HCT116 (cell line): ENCODE measurements at regions not wholly inside any gene's neighbourhood (a gene's known extent, or its start where the extent isn't known, plus 50 kb on each side); places are given as distances from the start of the nearest gene placed in this dataset.

Source experiments
- ELF1 ChIP-seq: IDR thresholded peaks from 2 replicates; pipeline ENCODE4 v1.6.1; 2012; ENCODE audit warnings: low read depth, borderline replicate concordance
- EZH2 ChIP-seq: fragments of 200-600 bp; sonication (generic); IDR thresholded peaks from 2 replicates; pipeline ENCODE4 v1.6.1; 2017; ENCODE audit warnings: antibody characterized with exemption, mixed run types
- JUND ChIP-seq: IDR thresholded peaks from 2 replicates; pipeline ENCODE4 v1.6.1; 2012
- POLR2A ChIP-seq: IDR thresholded peaks from 2 replicates; pipeline ENCODE4 v1.7.0; 2011; ENCODE audit warnings: borderline replicate concordance; ENCODE audit not compliant: insufficient read depth, insufficient read length; ENCODE audit errors: extremely low read depth
- YY1 ChIP-seq: IDR thresholded peaks from 2 replicates; pipeline ENCODE4 v1.6.1; 2011; ENCODE audit warnings: low read length, low read depth, moderate library complexity, mild to moderate bottlenecking; ENCODE audit not compliant: insufficient replicate concordance; ENCODE audit errors: extremely low read depth
- ZNF274 ChIP-seq: fragments of 200-500 bp; sonication (Bioruptor generic); IDR thresholded peaks from 2 replicates; pipeline ENCODE4 v1.6.1; 2014; ENCODE audit warnings: mild to moderate bottlenecking, low read depth, low read length, inconsistent platforms
- TF ChIP-seq, protein P1 (sequence below): IDR thresholded peaks from 2 replicates; pipeline ENCODE4 v1.6.1; 2011; ENCODE audit warnings: mild to moderate bottlenecking, low read length, moderate library complexity; ENCODE audit not compliant: insufficient replicate concordance; ENCODE audit errors: extremely low read depth
- TF ChIP-seq, protein P2 (sequence below), 3 experiments: fragments of 200-600 bp in 1 of 3; sonication (generic) in 1 of 3; IDR thresholded peaks in 2 of 3; conservative IDR thresholded peaks in 1 of 3; 2 replicates each; pipeline ENCODE4 v1.5.1; 2012 to 2017; ENCODE audit warnings: low read depth in 2 of 3, low read length in 2 of 3, antibody characterized with exemption in 1 of 3, borderline replicate concordance in 1 of 3, control low read depth in 1 of 3, mild to moderate bottlenecking in 1 of 3, mixed read lengths in 1 of 3, mixed run types in 1 of 3, moderate library complexity in 1 of 3; ENCODE audit not compliant: insufficient read depth in 1 of 3
- TF ChIP-seq, protein P3 (sequence below): IDR thresholded peaks from 2 replicates; pipeline ENCODE4 v1.6.1; 2012; ENCODE audit warnings: low read depth

DNA sequence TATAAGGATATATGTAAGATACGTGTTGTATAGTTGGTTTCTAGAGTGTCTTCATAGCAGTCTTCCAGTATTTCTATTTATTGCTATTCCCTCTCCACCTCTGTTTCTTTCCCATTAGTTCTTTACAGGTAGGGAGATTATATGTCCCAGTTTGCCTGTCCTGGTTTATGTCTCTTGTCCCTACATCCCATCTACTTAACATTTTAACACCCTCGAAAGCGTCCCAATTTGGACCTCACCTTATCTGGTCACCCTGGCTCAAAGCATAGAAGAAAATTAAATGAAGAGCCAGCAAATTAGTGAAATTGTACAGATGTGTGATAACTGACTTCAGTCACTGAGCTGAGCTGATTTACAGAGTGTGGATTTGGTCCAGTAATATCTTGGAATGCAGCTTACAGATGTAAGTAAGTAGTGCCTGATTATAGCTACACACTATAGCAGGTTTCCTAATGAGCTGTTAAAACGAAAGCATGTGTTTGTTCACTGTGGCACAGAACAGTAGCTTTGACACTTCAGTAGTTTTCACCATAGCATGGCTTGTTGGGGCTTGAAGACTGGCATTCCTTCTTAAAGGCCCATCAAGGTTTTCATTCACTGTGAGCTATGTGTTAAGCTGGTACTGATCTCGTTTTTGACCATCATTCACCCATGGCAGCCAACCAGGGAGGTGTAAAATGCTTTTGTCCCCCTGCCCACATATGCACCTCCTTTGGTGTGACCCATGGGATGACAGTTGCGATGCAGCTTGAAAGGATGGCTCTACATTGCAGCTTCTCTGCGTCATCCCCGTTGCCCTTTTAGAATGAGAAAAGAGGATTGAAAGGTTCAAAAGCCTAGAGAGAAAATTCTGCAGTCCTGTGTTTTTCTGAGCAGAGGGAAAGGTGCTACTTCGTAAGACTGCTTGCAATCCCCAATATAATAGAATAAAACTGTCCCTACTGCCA, 192.1 kb upstream of the DMRT1 start:
- no peak for TF ChIP-seq POLR2A
- TF ChIP-seq, protein P1, sequence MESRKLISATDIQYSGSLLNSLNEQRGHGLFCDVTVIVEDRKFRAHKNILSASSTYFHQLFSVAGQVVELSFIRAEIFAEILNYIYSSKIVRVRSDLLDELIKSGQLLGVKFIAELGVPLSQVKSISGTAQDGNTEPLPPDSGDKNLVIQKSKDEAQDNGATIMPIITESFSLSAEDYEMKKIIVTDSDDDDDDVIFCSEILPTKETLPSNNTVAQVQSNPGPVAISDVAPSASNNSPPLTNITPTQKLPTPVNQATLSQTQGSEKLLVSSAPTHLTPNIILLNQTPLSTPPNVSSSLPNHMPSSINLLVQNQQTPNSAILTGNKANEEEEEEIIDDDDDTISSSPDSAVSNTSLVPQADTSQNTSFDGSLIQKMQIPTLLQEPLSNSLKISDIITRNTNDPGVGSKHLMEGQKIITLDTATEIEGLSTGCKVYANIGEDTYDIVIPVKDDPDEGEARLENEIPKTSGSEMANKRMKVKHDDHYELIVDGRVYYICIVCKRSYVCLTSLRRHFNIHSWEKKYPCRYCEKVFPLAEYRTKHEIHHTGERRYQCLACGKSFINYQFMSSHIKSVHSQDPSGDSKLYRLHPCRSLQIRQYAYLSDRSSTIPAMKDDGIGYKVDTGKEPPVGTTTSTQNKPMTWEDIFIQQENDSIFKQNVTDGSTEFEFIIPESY: no peak
- TF ChIP-seq, protein P2, sequence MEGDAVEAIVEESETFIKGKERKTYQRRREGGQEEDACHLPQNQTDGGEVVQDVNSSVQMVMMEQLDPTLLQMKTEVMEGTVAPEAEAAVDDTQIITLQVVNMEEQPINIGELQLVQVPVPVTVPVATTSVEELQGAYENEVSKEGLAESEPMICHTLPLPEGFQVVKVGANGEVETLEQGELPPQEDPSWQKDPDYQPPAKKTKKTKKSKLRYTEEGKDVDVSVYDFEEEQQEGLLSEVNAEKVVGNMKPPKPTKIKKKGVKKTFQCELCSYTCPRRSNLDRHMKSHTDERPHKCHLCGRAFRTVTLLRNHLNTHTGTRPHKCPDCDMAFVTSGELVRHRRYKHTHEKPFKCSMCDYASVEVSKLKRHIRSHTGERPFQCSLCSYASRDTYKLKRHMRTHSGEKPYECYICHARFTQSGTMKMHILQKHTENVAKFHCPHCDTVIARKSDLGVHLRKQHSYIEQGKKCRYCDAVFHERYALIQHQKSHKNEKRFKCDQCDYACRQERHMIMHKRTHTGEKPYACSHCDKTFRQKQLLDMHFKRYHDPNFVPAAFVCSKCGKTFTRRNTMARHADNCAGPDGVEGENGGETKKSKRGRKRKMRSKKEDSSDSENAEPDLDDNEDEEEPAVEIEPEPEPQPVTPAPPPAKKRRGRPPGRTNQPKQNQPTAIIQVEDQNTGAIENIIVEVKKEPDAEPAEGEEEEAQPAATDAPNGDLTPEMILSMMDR (IDR thresholded peaks at IDR 0.05 in 2 of 3, conservative IDR thresholded peaks at IDR 0.05 in 1 of 3; ENCODE audit: borderline replicate concordance in 1 of 3, insufficient read depth in 1 of 3, low read depth in 2 of 3, low read length in 2 of 3): no peak
- no peak for TF ChIP-seq EZH2
- TF ChIP-seq JUND: no peak
- no peak for TF ChIP-seq ZNF274
- no peak for TF ChIP-seq YY1
- TF ChIP-seq ELF1: no peak
- TF ChIP-seq, protein P3, sequence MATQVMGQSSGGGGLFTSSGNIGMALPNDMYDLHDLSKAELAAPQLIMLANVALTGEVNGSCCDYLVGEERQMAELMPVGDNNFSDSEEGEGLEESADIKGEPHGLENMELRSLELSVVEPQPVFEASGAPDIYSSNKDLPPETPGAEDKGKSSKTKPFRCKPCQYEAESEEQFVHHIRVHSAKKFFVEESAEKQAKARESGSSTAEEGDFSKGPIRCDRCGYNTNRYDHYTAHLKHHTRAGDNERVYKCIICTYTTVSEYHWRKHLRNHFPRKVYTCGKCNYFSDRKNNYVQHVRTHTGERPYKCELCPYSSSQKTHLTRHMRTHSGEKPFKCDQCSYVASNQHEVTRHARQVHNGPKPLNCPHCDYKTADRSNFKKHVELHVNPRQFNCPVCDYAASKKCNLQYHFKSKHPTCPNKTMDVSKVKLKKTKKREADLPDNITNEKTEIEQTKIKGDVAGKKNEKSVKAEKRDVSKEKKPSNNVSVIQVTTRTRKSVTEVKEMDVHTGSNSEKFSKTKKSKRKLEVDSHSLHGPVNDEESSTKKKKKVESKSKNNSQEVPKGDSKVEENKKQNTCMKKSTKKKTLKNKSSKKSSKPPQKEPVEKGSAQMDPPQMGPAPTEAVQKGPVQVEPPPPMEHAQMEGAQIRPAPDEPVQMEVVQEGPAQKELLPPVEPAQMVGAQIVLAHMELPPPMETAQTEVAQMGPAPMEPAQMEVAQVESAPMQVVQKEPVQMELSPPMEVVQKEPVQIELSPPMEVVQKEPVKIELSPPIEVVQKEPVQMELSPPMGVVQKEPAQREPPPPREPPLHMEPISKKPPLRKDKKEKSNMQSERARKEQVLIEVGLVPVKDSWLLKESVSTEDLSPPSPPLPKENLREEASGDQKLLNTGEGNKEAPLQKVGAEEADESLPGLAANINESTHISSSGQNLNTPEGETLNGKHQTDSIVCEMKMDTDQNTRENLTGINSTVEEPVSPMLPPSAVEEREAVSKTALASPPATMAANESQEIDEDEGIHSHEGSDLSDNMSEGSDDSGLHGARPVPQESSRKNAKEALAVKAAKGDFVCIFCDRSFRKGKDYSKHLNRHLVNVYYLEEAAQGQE: no peak
